IPS-18a (cell line): ENCODE measurements at regions not wholly inside any gene's neighbourhood (a gene's known extent, or its start where the extent isn't known, plus 50 kb on each side); places are given as distances from the start of the nearest gene placed in this dataset.

Experiments
- H3K27ac ChIP-seq: one replicate; pipeline ENCODE4 v1.5.1; 2013; ENCODE audit warnings: low read length
- H3K27me3 ChIP-seq: one replicate; pipeline ENCODE4 v1.6.1; 2013; ENCODE audit warnings: mild to moderate bottlenecking, low read length; ENCODE audit not compliant: control insufficient read depth, insufficient read depth
- H3K36me3 ChIP-seq: one replicate; pipeline ENCODE4 v1.6.1; 2013; ENCODE audit warnings: low read depth, low read length; ENCODE audit not compliant: control insufficient read depth
- H3K4me1 ChIP-seq: one replicate; pipeline ENCODE4 v1.6.1; 2013; ENCODE audit warnings: low read depth, low read length; ENCODE audit not compliant: control insufficient read depth
- H3K4me3 ChIP-seq: one replicate; pipeline ENCODE4 v1.5.1; 2013; ENCODE audit warnings: low read length
- H3K9ac ChIP-seq: one replicate; pipeline ENCODE4 v1.6.1; 2013; ENCODE audit warnings: mild to moderate bottlenecking, low read length, moderate library complexity
- H3K9me3 ChIP-seq: one replicate; pipeline ENCODE4 v1.6.1; 2013; ENCODE audit warnings: low read depth, low read length; ENCODE audit not compliant: control insufficient read depth

GRCh38 chr3:105162448-105162847 lies 204.3 kb upstream of the ALCAM start:
- Histone ChIP-seq H3K4me1 (peaks cover 8% of the 10 kb centered on the region), H3K36me3 (no peaks in the 10 kb centered on the region), H3K4me3 (no peak overlapping the region), H3K27ac (no peak overlapping the region), H3K9me3 (no peaks in the 10 kb centered on the region), H3K9ac (no peak overlapping the region), H3K27me3 (no peaks in the 10 kb centered on the region)

GRCh38 chr3:105166893-105167292 lies 199.8 kb upstream of the ALCAM start:
- H3K9ac ChIP-seq = no peak overlapping the region
- no peaks in the 10 kb centered on the region for H3K4me1 ChIP-seq
- no peak overlapping the region for H3K4me3 ChIP-seq
- no peak overlapping the region for H3K27ac ChIP-seq
- no peaks in the 10 kb centered on the region for H3K27me3 ChIP-seq
- no peaks in the 10 kb centered on the region for H3K36me3 ChIP-seq
- no peaks in the 10 kb centered on the region for H3K9me3 ChIP-seq

GRCh38 chr3:105170423-105170822 lies 196.3 kb upstream of the ALCAM start:
- Histone ChIP-seq H3K27ac (no peak overlapping the region), H3K27me3 (no peaks in the 10 kb centered on the region), H3K4me1 (no peaks in the 10 kb centered on the region), H3K9me3 (no peaks in the 10 kb centered on the region), H3K36me3 (no peaks in the 10 kb centered on the region), H3K9ac (no peak overlapping the region), H3K4me3 (no peak overlapping the region)

- Histone ChIP-seq H3K9ac (no peak overlapping the region), H3K36me3 (no peaks in the 10 kb centered on the region), H3K27me3 (no peaks in the 10 kb centered on the region), H3K4me3 (no peak overlapping the region), H3K27ac (no peak overlapping the region), H3K9me3 (no peaks in the 10 kb centered on the region), H3K4me1 (no peaks in the 10 kb centered on the region)
Measured at GRCh38 chr3:105174017-105174615, 192.6 kb upstream of the ALCAM start.

GRCh38 chr3:105177576-105177975 lies 189.1 kb upstream of the ALCAM start:
- H3K4me1 ChIP-seq = no peaks in the 10 kb centered on the region
- H3K9ac ChIP-seq = no peak overlapping the region
- no peaks in the 10 kb centered on the region for H3K36me3 ChIP-seq
- H3K27me3 ChIP-seq = no peaks in the 10 kb centered on the region
- H3K27ac ChIP-seq = no peak overlapping the region
- no peaks in the 10 kb centered on the region for H3K9me3 ChIP-seq
- no peak overlapping the region for H3K4me3 ChIP-seq

GRCh38 chr3:105187344-105187743 lies 179.4 kb upstream of the ALCAM start:
- no peaks in the 10 kb centered on the region for H3K4me1 ChIP-seq

GRCh38 chr3:105195260-105195659 lies 171.4 kb upstream of the ALCAM start:
- no peak overlapping the region for H3K9ac ChIP-seq
- H3K9me3 ChIP-seq = no peaks in the 10 kb centered on the region
- H3K27ac ChIP-seq = no peak overlapping the region
- H3K4me1 ChIP-seq = peaks cover 5% of the 10 kb centered on the region
- no peaks in the 10 kb centered on the region for H3K27me3 ChIP-seq
- no peak overlapping the region for H3K4me3 ChIP-seq
- no peaks in the 10 kb centered on the region for H3K36me3 ChIP-seq

More at GRCh38 chr3:105187344-105187743, 179.4 kb upstream of the ALCAM start:
- Histone ChIP-seq H3K36me3 (no peaks in the 10 kb centered on the region), H3K27me3 (no peaks in the 10 kb centered on the region), H3K27ac (no peak overlapping the region), H3K4me3 (no peak overlapping the region), H3K9me3 (no peaks in the 10 kb centered on the region), H3K9ac (no peak overlapping the region)

GRCh38 chr3:105197863-105198262 lies 168.8 kb upstream of the ALCAM start:
- no peak overlapping the region for H3K27ac ChIP-seq
- H3K4me1 ChIP-seq = peaks cover 5% of the 10 kb centered on the region
- no peaks in the 10 kb centered on the region for H3K36me3 ChIP-seq
- H3K4me3 ChIP-seq = no peak overlapping the region
- no peak overlapping the region for H3K9ac ChIP-seq
- H3K9me3 ChIP-seq = no peaks in the 10 kb centered on the region
- H3K27me3 ChIP-seq = no peaks in the 10 kb centered on the region

- Histone ChIP-seq H3K9me3 (no peaks in the 10 kb centered on the region), H3K9ac (no peak overlapping the region)
Measured at GRCh38 chr3:105199217-105199616, 167.5 kb upstream of the ALCAM start.

GRCh38 chr3:105210141-105210540 lies 156.6 kb upstream of the ALCAM start:
- Histone ChIP-seq H3K27me3 (no peaks in the 10 kb centered on the region), H3K36me3 (no peaks in the 10 kb centered on the region), H3K27ac (no peak overlapping the region), H3K4me1 (no peaks in the 10 kb centered on the region), H3K9me3 (no peaks in the 10 kb centered on the region), H3K9ac (no peak overlapping the region), H3K4me3 (no peak overlapping the region)

More at GRCh38 chr3:105199217-105199616, 167.5 kb upstream of the ALCAM start:
- Histone ChIP-seq H3K36me3 (no peaks in the 10 kb centered on the region), H3K4me3 (no peak overlapping the region), H3K27ac (no peak overlapping the region), H3K27me3 (no peaks in the 10 kb centered on the region), H3K4me1 (no peaks in the 10 kb centered on the region)

- Histone ChIP-seq H3K4me1 (no peaks in the 10 kb centered on the region), H3K4me3 (no peak overlapping the region), H3K36me3 (no peaks in the 10 kb centered on the region), H3K27me3 (no peaks in the 10 kb centered on the region), H3K9me3 (no peaks in the 10 kb centered on the region), H3K9ac (no peak overlapping the region), H3K27ac (no peak overlapping the region)
Measured at GRCh38 chr3:105214590-105214989, 152.1 kb upstream of the ALCAM start.

GRCh38 chr3:105222568-105223093 lies 144.1 kb upstream of the ALCAM start:
- Histone ChIP-seq H3K9me3 (no peaks in the 10 kb centered on the region), H3K27ac (no peak overlapping the region), H3K36me3 (no peaks in the 10 kb centered on the region), H3K4me1 (no peaks in the 10 kb centered on the region), H3K27me3 (no peaks in the 10 kb centered on the region), H3K4me3 (no peak overlapping the region), H3K9ac (no peak overlapping the region)
